Pancreas (tissue), 10 donors: ENCODE measurements at regions not wholly inside any gene's neighbourhood (a gene's known extent, or its start where the extent isn't known, plus 50 kb on each side); places are given as distances from the start of the nearest gene placed in this dataset.

ENCODE experiments used
- ATAC-seq, 4 donors: fragments of 200-7000 bp; cut with Tn5 transposase; one replicate each; pipeline versions ENCODE4 v1.8.0 to v1.9.1; 2020; ENCODE audit warnings: mild to moderate bottlenecking in 4 of 4, moderate library complexity in 4 of 4
- DNase-seq, 6 donors: peaks; one replicate each; pipeline ENCODE4 v3.0.0-alpha.2; 2020
- FAIRE-seq: peaks from 2 replicates; lab custom pipeline; 2012; peaks lifted over from hg19 to GRCh38; lab: Jason Lieb, UNC
- H3K27ac ChIP-seq, 4 donors: fragments of 200-600 bp; sonication (generic); 1 replicate in 3 of 4; 2 replicates in 1 of 4; pipeline versions ENCODE4 v1.5.0 to v1.8.0; 2020
- H3K27me3 ChIP-seq, 4 donors: fragments of 200-600 bp; one replicate each; pipeline ENCODE4 v1.8.0; 2021
- H3K36me3 ChIP-seq, 3 donors: fragments of 200-600 bp; sonication (generic) in 1 of 3; one replicate each; pipeline versions ENCODE4 v1.5.0 to v1.8.0; 2020 to 2021
- H3K4me1 ChIP-seq, 3 donors: fragments of 200-600 bp; one replicate each; pipeline ENCODE4 v1.8.0; 2021
- H3K4me3 ChIP-seq, 4 donors: fragments of 200-600 bp; sonication (generic) in 2 of 4; one replicate each; pipeline versions ENCODE4 v1.5.0 to v1.8.0; 2020 to 2021
- H3K9me3 ChIP-seq, 4 donors: fragments of 200-600 bp; one replicate each; pipeline ENCODE4 v1.8.0; 2021
- WGBS, 2 donors: extraction: QIAGEN DNeasy Blood & Tissue Kit; methylation state at CpG; one replicate each; pipeline ENCODE4 v1.1.7; 2013; 5-methylcytosine and 5-hydroxymethylcytosine counted together
- intact Hi-C, 3 donors: fragments of 100-400 bp; cut with DNase I; formaldehyde crosslinking; loops; one replicate each; pipeline versions ENCODE4 v1.11.1 to v1.14.2; 2022
- TF ChIP-seq, protein P1 (sequence below), 4 donors: fragments of 200-600 bp; sonication (generic) in 3 of 4; IDR thresholded peaks; one replicate each; pipeline versions ENCODE4 v1.5.0 to v1.8.0; 2021; ENCODE audit warnings: antibody characterized with exemption in 4 of 4
- donor health status: healthy with polysubstance abuse.
- donor health status: DM: no; HTN: no; CAD: no; lungs with moderate emphysema.
- donor health status: DM: no; HTN: no; CAD: no.
- donor health status: control.
- donor health status: control.
- donor health status: Bipolar disorder and iron deficiency.
- donor health status: DM: yes; HTN: yes; CAD: no.
- donor health status: DM: no; HTN: no; CAD: no.
- donor health status: DM: no; HTN: no; CAD: no.
- donor health status: DM: yes; HTN: yes; CAD: no.

DNA sequence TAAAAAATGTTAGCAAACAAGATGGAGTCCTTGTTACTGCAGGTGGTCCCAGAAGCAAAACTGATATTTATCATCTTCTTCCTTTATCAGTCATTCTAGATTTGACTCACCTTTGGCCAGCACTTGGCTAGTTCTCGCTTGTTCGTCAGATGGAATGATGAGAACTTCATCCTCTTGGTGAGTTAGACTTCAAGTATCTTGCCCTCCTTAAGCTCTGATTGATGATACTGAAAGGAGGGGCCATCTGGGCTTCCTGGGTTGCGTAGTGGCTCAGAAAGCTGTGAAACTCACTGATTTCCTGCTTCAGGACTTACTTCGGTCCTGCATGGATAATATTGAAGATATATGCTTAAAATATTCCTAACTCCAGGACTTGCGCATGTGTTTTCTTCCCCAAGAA is 1248.2 kb upstream of the CDH9 start:
- intact Hi-C loops, result no loop called here
- H3K36me3 ChIP-seq, result no peaks in the 10 kb centered on the region
- no peaks in the 10 kb centered on the region for H3K27me3 ChIP-seq
- H3K9me3 ChIP-seq, result no peaks in the 10 kb centered on the region
- DNase-seq, result no peak
- ATAC-seq, result no peak
- no peaks in the 10 kb centered on the region for H3K4me1 ChIP-seq
- TF ChIP-seq, protein P1, sequence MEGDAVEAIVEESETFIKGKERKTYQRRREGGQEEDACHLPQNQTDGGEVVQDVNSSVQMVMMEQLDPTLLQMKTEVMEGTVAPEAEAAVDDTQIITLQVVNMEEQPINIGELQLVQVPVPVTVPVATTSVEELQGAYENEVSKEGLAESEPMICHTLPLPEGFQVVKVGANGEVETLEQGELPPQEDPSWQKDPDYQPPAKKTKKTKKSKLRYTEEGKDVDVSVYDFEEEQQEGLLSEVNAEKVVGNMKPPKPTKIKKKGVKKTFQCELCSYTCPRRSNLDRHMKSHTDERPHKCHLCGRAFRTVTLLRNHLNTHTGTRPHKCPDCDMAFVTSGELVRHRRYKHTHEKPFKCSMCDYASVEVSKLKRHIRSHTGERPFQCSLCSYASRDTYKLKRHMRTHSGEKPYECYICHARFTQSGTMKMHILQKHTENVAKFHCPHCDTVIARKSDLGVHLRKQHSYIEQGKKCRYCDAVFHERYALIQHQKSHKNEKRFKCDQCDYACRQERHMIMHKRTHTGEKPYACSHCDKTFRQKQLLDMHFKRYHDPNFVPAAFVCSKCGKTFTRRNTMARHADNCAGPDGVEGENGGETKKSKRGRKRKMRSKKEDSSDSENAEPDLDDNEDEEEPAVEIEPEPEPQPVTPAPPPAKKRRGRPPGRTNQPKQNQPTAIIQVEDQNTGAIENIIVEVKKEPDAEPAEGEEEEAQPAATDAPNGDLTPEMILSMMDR (IDR thresholded peaks at IDR 0.05), result no peak
- WGBS, 2 donors, result 50 to 54% methylated on average over 5 of the region's 5 CpGs
- H3K4me3 ChIP-seq, result no peak overlapping the region
- no peak for FAIRE-seq
- H3K27ac ChIP-seq, result no peak overlapping the region

DNA sequence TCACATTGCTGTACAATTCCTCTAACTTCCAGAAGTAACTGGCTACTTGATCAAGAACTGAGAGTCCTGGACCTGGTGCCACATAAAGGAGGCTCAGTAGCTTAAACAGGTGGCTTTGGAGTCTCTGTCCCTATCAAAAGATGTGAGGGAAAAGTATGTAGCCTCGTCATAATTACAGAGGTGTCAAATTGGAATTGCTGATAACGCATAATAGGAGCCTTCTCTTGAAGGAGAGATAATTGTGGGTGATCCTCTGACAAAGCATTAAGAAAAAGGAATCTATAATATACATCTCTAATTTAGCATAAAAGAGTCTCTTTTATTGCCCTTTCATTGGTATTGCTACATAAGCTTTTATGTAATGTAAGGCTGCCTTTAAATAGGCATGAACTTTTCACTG is 1246.4 kb upstream of the CDH9 start:
- DNase-seq (no peak), ATAC-seq (no peak), FAIRE-seq (no peak)
- TF ChIP-seq, protein P1 (IDR thresholded peaks at IDR 0.05), result no peak
- no peak overlapping the region for H3K27ac ChIP-seq
- 53 to 61% methylated on average over 2 of the region's 2 CpGs for WGBS, 2 donors
- H3K36me3 ChIP-seq, result no peaks in the 10 kb centered on the region
- no peaks in the 10 kb centered on the region for H3K4me1 ChIP-seq
- H3K4me3 ChIP-seq, result no peak overlapping the region
- intact Hi-C loops, result no loop called here
- no peaks in the 10 kb centered on the region for H3K27me3 ChIP-seq
- H3K9me3 ChIP-seq, result no peaks in the 10 kb centered on the region

DNA sequence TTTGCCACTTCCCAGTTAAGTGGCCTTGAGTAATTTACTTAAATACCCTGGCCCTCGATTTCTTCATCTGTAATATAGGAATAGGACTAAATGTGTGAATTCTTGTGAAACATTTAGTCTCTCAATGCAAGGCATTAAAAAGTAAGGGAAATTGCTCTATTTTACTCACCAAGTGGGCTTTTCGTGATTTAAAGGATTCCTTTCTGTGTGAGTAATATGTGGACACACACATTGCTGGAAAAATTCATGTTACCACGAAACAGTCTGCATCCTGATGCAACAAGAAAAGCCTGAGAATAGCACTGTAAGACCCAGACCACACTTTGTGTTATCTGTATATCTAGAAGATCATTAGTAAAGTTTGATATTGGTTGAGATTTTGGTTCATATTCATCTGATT is 1243.0 kb upstream of the CDH9 start:
- Histone ChIP-seq H3K27me3 (no peaks in the 10 kb centered on the region), H3K4me3 (no peak overlapping the region), H3K9me3 (no peaks in the 10 kb centered on the region), H3K4me1 (no peaks in the 10 kb centered on the region), H3K27ac (no peak overlapping the region), H3K36me3 (no peaks in the 10 kb centered on the region)
- intact Hi-C loops, result no loop called here
- ATAC-seq (no peak), DNase-seq (no peak), FAIRE-seq (no peak)
- TF ChIP-seq, protein P1 (IDR thresholded peaks at IDR 0.05), result no peak
- WGBS, 2 donors, result 50 to 60% methylated on average over 3 of the region's 3 CpGs

DNA sequence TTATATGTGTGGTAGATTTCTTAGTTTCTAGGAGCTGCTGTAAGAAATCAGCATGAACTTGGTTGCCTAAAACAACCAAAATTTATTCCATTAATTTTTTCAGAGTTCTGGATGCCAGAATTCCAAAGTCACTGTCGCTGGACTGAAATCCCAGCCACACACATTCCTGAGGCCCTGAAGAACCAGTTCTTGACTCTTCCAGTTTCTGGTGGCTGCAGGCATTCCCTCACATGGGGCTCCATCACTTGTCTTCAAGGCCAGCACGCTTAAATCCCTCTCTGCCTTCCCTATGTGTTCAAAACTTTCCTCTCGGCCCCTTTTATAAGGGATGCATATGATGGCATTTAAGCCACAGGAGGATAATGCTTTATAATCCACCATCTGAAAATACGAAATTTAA is 1237.5 kb upstream of the CDH9 start:
- no peak for FAIRE-seq

DNA sequence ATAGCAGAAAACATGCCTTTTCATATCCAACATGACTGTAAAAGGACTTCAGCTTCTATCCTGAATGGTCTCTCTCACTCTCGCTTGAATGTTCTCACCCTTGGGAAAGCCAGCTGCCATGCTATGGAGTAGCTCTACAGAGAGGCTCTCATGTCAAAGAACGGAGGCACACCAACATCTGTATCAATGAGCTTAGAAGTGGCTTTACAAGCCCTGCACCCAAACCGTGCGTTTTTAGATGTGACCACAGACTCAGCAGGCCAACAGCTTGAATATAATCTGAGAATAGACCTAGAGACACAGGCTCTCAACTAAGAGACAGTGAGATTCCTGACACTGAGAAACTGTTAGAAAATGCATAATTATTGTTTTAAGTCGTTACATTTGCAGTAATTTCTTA is 1231.6 kb upstream of the CDH9 start:
- Histone ChIP-seq H3K4me3 (no peak overlapping the region), H3K9me3 (no peaks in the 10 kb centered on the region), H3K4me1 (no peaks in the 10 kb centered on the region), H3K36me3 (no peaks in the 10 kb centered on the region), H3K27ac (no peak overlapping the region), H3K27me3 (no peaks in the 10 kb centered on the region)
- ATAC-seq, result no peak
- DNase-seq, result no peak
- intact Hi-C loops, result no loop called here
- 53 to 60% methylated on average over 5 of the region's 5 CpGs for WGBS, 2 donors
- TF ChIP-seq, protein P1 (IDR thresholded peaks at IDR 0.05), result no peak
- FAIRE-seq, result no peak

More for the DNA sequence above, 1237.5 kb upstream of the CDH9 start:
- Histone ChIP-seq H3K27me3 (no peaks in the 10 kb centered on the region), H3K36me3 (no peaks in the 10 kb centered on the region), H3K4me1 (no peaks in the 10 kb centered on the region), H3K9me3 (no peaks in the 10 kb centered on the region), H3K27ac (no peak overlapping the region), H3K4me3 (no peak overlapping the region)
- ATAC-seq (no peak), DNase-seq (no peak)
- intact Hi-C loops, result no loop called here
- TF ChIP-seq, protein P1 (IDR thresholded peaks at IDR 0.05), result no peak
- WGBS, 2 donors, result 41 to 50% methylated on average over 4 of the region's 4 CpGs
